HG02938 (cell line): ENCODE measurements at regions not wholly inside any gene's neighbourhood (a gene's known extent, or its start where the extent isn't known, plus 50 kb on each side); places are given as distances from the start of the nearest gene placed in this dataset.
"Not testable (repeated sequence)": the region's sequence is repeated elsewhere in the genome, so short reads cannot be mapped to it uniquely, and the experiment has no call there.

ENCODE experiments used
- ATAC-seq: cut with Tn5 transposase; IDR thresholded peaks from one replicate; pipeline ENCODE4 v1.9.1; 2021; ENCODE audit warnings: mild to moderate bottlenecking, moderate library complexity; ENCODE audit not compliant: unreplicated experiment

DNA sequence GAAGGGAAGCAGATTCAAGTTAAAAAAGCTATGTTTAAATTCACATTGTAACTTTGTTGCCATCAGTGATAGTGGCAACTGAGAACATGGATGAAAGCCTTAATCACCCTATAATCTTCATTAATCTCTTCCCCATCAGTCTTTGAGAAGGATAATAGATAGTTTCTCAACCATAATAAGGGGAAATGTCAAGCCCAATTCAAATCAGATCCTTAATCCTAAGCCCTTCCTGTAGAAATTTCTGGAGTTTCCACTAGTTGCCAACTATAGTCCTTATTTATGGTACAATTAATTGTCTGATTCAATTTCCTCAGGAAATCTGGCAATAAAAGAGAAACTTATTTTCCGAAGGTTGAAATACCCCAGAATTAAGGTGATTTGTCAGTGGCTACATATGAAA lies 431.8 kb downstream of the ZWINT start:
- no peak for ATAC-seq

DNA sequence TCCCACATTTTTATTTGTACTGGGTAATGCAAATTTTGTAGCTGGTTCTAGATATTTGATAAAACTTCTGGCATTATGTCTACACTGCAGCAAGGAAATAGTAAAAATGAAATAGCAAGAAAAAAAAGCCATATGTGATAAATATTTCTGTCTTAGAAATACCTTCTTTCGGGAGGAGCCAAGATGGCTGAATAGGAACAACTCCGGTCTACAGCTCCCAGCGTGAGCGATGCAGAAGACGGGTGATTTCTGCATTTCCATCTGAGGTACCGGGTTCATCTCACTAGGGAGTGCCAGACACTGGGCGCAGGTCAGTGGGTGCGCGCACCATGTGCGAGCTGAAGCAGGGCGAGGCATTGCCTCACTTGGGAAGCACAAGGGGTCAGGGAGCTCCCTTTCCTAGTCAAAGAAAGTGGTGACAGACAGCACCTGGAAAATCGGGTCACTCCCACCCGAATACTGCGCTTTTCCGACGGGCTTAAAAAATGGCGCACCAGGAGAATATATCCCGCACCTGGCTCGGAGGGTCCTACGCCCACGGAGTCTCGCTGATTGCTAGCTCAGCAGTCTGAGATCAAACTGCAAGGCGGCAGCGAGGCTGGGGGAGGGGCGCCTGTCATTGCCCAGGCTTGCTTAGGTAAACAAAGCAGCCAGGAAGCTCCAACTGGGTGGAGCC lies 461.4 kb downstream of the ZWINT start:
- not testable (repeated sequence) for ATAC-seq

DNA sequence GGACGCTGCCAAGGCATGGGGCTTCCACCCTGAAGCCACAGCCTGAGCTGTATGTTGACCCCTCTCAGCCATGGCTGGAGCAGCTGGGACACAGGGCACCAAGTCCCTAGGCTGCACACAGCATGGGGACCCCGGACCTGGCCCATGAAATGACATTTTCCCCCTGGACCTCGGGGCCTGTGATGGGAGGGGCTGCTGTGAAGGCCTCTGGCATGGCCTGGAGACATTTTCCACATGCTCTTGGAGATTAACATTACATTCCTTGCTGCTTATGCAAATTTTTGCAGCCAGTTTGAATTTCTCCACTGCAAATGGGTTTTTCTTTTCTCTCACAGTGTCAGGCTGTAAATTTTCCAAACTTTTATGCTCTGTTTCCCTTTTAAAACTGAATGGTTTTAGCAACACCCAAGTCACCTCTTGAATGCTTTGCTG lies 463.6 kb downstream of the ZWINT start:
- ATAC-seq = no peak

DNA sequence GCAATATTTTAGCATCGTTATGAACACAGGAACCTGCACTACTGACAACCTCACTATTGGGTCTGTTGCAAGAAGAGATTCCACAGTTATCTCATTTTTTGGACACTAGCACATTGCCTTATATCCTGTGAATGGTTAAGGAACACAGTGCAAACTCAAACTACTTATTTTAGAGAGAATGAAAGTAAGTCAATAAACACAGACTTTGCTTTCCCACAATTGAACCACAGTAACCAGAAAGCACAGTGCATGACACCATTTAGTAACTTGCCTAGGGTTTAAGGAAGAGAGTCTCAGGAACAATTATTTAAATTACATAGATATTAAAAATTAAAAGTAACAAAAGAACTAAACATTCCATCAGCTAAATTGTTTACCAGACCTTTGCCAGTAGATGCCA lies 468.8 kb downstream of the ZWINT start:
- ATAC-seq = no peak

DNA sequence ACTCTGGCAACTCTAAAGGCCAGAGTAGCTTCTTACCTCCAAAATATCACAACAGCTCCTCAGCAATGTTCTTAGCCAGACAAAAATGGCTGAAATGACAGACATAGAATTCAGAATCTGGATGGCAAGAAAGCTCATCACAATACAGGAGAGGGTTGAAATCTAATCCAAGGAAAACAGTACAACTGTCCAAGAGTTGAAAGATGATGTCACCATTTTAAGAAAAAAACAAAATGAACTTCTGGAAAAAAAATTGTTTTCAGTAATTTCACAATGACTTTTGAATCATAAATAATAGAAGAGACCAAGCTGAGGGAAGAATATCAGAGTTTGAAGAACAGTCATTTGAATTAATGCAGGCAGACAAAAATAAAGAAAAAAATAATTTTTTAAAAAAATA lies 479.5 kb downstream of the ZWINT start:
- ATAC-seq = no peak

DNA sequence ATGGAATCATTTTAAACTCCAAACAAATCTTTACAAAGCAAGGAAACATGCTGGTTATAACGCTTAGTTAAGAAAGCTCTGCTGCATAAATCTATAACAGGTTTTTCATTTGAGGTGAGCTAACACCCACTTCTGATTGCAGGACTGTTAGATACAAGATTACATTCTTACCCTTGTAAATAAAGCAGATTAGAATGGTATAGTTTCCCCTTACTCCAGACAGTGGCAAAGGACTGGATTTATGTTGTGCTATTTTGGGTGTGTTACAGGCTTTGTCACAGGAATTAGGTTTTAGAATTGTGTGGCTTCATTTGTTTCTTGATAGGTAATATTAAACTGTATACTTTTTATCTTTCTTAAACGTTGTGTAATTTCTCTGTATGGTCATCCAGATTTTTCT lies 487.6 kb downstream of the ZWINT start:
- ATAC-seq = no peak

DNA sequence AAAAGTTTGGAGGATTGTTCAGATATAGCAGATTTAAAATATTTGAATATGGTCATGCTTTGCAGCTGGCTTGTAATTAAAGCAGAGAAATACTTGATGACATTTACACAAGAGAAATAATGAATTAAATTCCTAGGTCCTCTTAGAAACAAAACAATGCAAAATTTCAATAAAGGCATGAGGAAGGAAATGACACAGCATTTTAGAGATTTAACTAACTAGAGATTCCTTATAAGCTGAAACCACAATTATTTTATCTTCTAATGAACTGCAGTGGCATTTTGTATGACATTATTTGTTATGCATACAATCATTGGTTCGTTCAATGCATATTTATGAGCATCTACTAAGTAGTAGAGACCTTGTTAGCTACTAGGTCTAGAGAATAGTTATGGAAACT lies 490.9 kb downstream of the ZWINT start:
- no peak for ATAC-seq

DNA sequence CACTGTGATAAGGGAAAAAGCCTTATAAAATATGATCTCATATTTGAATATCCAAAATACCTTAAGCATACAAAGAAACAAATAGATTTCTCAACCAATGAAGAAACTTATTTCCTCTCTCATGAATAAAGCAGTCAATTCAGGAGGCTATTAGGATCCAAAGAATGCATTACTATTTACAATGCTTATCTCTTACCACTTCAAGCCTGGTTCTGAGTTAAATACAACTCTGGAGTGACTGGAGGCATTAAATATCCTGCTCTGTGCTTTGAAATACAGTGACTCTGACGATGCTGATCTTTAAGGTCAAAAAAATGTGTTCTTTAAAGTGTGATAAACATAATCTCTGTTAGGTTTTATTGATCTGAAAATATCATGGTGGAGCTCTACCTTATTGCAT lies 493.2 kb downstream of the ZWINT start:
- no peak for ATAC-seq

DNA sequence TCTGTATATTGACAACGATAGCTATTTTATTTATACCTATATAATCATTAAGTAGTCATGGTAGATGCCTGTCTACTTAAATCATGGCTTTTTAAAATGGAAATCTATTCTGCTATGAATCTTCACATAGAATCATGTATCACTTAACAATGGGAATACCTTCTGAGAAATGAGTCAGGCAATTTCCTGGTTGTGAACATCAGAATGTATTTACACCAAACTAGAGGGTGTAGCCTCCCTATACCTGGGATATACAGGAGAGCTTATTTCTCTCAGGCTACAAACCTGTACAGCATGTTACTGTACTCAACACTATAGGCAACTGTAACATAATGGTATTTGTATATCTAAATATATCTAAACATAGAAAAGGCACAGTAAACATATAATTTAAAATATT lies 502.3 kb downstream of the ZWINT start:
- ATAC-seq = no peak

DNA sequence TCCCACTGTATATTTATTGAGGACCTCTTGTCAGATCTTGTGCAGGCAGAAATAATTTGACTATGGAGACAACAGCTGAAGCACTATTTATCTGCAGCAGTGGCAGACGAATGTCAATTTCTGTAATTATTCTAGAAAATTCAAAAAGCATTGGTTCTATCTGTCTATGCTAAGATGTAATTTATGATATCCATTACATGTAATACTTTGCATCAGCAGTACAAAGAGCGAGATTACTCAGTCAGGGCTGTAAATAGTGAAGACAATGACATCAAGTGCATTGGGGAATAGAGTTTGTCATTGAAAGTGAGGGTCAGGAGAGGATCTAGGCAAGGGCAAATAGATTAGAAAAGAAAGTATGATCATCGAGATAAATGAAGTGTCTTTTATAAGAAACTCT lies 508.2 kb downstream of the ZWINT start:
- no peak for ATAC-seq

DNA sequence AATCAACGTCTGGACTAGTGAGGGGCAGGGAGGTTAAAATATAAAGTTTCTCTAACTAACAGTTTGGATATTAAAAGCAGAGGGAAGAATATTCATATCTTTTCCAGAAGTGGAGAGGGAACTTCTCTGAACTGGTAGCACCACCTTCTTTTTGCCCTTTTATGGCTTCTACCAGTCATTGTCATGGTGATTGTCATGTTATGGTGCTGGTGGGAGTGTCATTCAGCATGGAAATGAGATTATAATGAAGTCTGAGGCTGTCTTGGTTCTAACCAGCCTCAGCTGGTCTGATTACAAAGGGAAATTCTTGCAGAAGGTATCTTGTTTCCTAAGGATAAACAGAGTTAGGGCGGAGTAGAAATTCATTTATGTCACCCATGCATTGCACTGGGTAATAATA lies 523.8 kb downstream of the ZWINT start:
- ATAC-seq = no peak

DNA sequence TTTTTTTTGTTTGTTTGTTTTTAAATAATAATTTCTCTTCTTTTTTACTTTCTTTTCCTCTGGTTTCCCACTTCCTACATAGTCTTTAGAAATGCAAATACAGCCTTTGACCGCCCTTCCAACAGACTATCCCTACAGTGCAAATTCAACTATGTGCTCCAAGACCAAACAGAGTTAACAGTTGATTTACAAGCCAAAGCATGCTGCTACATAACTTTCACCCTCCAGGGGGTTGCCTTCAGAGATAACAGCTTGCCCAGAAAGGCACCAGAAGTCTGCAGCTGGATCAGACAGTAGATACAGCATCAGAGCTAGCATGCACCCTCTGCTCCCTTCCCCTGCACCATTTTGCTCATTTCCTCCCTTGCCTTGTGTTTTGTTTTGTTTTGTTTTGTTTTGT lies 539.0 kb downstream of the ZWINT start:
- no peak for ATAC-seq

DNA sequence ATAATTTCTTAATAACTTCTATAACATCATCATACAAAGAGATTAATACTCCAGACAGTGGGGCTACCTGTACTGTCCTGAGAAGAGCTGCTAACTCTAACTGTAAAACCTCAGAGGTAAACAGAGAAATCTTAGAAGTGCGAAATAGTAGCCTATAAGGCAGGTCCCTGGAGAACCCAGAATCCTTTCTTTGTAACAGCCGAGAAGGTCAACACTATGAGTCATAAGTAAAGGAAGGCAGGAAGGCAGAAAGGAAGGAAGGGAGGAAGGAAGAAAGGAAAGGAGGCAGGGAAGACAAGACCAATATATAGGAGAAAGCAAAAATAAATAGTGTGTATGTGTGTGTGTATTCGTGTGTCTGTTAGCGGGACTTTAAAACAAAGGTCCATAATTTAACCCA lies 540.6 kb downstream of the ZWINT start:
- no peak for ATAC-seq

DNA sequence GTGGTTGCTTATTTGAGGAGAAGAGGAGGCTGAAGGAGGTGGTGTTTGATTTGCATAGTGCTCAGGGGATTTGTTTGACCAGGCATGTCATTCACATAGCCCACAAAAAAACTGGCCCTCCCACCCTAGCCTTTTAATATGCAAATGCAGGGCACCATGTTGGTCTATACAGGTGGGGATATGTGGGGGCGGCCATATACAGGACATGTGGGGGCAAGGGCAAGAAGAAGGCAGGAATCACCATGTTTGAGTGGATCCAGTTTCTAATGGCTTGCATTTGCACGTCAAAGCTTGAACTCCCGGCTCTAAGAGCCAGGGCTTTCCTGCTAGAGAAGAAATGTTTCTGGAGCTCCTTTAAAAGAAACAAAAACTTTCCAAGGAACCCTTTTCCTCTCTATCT lies 541.0 kb downstream of the ZWINT start:
- ATAC-seq = no peak

DNA sequence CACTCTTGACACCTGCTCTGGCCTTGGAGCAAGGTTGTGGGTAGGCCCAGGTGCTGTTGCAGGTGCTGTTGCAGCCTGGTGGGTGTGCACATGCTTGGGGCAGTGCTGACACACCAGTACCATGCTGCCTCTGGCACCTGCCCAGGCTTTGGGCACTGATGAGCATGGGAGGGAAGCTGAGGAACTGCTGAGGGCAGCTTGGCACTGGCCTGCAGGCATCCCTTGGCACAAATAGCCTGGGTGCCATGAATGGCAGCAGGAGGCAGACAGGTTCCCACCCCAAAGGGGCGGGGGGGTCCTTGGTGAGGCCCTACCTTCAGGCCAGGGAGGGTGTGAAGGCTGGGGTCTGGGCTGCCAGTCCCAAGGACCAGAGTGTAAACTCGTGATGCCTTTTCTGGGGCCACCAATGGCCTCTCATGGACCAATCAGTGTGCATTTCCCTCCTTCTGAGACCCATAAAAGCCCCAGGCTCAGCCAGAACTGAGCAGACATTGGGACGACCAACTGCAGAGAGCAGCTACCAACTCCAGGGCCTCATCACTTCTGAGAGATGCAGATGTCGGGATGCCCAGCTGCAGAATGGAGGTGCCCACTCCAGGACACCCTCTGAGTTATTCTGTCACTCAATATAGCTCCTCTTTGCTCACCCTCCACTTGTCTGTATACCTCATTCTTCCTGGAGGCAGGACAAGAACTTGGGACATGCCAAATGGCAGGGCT lies 547.4 kb downstream of the ZWINT start:
- no peak for ATAC-seq

DNA sequence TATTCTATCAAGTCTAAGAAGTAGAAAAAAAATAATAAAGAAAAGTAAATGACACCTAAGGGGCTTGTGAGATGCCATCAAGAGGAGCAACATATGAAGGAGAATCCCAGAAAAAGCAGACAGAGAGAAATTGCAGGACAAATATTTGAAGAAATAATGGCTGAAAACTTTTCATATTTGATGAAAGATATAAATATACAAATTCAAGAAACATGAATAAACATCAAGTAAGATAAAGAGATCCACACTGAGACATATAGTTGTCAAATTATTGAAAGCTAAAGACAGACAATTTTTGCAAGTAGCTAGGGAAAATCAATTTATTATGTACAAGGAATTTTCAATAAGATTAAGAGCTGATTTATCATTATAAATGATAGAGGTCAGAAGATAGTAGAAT lies 558.0 kb downstream of the ZWINT start:
- no peak for ATAC-seq

DNA sequence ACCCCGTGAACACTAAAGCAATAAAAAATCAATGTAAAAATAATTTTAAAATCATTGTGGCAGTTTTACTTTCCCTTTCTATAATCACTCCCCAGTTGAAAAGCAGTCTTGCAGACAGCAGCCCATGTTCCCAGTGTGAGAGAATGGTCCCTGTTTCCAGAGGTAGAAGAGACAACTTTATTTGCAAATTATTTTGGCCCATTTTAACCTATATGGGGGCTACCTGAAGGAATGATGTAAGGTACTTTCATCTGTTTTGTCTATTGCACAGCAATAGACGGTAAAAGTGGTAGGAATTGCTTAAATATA lies 559.8 kb downstream of the ZWINT start:
- ATAC-seq = no peak

DNA sequence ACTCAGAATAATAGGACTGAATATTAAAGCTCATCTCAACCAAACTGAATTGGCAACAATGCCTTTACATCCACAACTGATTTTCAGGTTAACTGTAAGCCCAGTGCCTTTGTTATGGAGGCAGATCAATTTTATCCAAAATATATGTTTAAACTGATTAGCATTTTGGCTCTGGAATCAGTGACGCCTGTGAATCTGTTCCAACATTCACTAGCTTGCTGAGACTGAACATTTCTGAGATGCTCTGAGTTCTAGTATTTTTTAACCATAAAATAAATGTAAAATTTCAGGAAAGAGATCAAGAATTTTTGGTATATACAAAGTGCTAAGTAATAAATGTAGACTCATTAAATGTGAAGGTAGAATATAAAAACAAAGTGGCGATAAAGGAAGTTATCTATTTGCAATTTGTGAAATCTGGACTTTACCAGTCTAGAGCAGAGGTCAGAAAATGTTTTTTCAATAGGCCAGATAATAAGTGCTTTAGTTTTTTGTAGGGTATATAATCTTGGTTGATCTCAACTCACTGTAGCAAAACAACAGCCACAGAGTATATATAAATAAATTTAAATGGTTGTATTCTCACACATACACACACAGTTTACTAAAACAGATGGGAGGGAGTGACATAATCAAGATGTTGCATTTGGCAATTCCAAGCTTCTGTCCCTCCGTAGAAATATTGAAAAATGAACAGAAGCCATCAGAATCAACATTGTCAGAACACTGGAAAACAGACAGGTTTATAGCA lies 560.3 kb downstream of the ZWINT start:
- ATAC-seq = no peak

DNA sequence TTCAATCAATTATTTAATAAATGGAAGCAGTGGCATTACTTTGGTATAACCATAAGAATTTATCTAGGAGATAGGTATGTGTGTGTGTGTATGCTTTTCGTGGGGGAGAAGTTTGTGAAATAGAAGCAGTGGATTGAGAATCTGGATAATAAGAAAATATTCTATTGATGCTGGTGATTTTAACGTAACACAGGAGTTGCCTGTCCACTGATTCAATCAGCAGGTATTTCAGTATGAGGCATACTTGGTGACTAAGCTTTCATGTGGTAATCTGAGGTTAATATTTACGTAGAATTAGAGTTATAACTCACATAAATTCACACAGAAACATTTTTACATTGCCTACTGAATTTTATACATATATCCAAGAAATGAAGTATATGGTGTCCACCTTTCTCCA lies 568.0 kb downstream of the ZWINT start:
- ATAC-seq = no peak

DNA sequence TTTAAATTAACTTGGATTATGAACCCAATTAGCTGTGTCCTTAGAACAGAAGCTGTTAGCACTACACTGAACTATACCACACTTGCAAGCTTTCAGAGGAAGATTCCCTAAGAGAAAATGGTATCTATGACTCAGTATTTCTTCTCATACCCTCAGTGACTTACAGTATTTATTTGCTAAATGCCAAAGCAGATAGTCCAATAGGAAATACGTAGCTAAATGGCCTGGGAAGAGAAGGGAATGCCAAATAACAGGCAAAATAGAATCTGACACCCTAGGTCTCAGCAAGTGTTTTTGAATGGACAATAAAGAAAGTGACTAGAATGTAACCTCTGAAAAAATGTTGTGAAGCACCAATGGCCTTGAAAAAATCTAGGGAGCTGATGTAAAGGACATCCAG lies 570.8 kb downstream of the ZWINT start:
- not testable (repeated sequence) for ATAC-seq

DNA sequence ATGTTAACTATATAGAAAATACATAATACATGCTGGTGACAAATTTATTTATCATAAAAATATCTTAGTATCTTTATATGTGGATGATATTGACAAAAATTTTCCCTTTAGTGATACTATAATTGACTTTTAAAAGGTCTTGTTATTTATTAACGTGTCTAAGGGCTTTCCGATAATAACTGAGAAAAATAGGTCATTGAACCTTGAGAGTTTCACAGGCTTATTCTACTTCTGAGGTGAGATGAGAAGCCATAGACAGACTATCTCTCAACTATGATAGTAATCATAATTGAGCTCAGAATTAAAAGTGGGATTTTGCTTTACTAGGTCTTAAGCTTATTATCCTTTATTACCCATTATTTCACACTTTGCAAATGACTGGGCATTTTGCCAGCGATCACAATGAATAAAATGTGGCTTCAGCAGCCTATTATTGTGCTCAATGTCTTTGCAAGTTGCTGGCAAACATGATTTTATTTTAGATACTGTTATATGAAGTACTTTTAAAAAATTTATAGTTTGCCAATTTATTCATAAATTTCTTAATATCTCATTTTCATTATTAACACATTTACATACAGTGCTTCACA lies 574.5 kb downstream of the ZWINT start:
- no peak for ATAC-seq

DNA sequence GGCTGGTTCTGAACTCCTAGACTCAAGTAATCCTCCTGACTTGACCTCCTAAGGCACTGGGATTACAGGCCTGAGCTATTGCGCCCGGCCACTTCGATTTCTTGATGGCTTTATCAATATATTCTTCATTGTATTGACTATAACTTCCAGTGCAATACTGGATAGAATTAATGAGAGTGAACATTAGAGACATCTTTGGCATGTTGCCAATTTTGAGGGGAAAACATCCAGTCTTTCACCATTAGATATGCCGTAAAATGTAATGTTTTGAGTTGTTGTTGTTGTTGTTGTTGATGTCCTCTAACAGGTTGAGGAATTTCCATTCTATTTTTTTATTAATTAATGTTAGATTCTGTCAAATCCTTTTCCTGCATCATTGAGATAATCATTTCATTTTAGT lies 578.9 kb downstream of the ZWINT start:
- no peak for ATAC-seq
